AG04450 (cell line): ENCODE measurements at regions not wholly inside any gene's neighbourhood (a gene's known extent, or its start where the extent isn't known, plus 50 kb on each side); places are given as distances from the start of the nearest gene placed in this dataset.

Experiments
- CTCF ChIA-PET: fragments of 300-600, 350-600 bp; formaldehyde crosslinking; extraction: SDS; loops from one replicate; lab custom pipeline; 2022; ENCODE audit warnings: antibody characterized with exemption, inconsistent platforms; lab: Charles Lee
- POLR2A ChIA-PET: fragments of 350-600 bp; formaldehyde crosslinking; extraction: SDS; loops from one replicate; lab custom pipeline; 2021; ENCODE audit warnings: antibody characterized with exemption, inconsistent platforms; lab: Yijun Ruan, JAX
- DNase-seq: peaks from one replicate; pipeline ENCODE4 v3.0.0-alpha.2; 2011; ENCODE audit warnings: low read depth, low spot score
- H3K27ac ChIP-seq: one replicate; pipeline ENCODE4 v1.5.1; 2012; ENCODE audit warnings: low read depth, low read length, control low read depth
- H3K27me3 ChIP-seq: one replicate; pipeline ENCODE4 v1.6.0; 2012; ENCODE audit warnings: low read length; ENCODE audit not compliant: control insufficient read depth, insufficient read depth
- H3K4me3 ChIP-seq: 2 replicates; pipeline ENCODE4 v1.5.1; 2011; ENCODE audit warnings: mild to moderate bottlenecking, low read depth, low read length, control low read depth
- H3K9me3 ChIP-seq: 2 replicates; pipeline ENCODE4 v1.5.1; 2012; ENCODE audit warnings: low read length; ENCODE audit not compliant: control insufficient read depth, insufficient read depth
- TF ChIP-seq, protein P1 (sequence below): IDR thresholded peaks from 2 replicates; pipeline ENCODE4 v1.5.1; 2011; ENCODE audit warnings: low read depth, low read length, control low read depth, inconsistent platforms

DNA sequence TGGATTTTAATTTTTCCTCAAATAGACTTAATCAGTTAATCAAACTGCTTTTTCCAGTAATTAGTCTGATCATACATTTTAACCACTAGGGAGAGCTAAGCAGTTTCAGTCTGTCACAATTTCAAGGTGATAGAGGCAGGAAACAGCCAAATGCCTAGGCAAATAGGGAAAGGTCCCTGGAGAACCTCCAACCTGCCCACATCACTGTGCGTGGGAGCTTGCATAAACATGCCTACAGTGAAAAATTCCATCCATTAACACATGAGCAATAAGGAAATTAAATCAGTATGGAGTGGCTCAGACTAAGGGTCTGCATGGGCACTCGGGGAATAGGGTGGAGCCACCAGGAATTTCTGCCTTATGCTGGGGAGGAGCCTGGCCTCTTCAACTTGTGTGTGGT, 74.6 kb downstream of the AASDHPPT start:
- ChIA-PET CTCF (interaction anchor here (0.6 to 1.9 kb wide), 4 partner anchors 14 to 937 kb away, joined by 3 to 8 read pairs (median 3); no protein-coding TSS in a partner anchor), POLR2A (no interaction called here)
- TF ChIP-seq, protein P1, sequence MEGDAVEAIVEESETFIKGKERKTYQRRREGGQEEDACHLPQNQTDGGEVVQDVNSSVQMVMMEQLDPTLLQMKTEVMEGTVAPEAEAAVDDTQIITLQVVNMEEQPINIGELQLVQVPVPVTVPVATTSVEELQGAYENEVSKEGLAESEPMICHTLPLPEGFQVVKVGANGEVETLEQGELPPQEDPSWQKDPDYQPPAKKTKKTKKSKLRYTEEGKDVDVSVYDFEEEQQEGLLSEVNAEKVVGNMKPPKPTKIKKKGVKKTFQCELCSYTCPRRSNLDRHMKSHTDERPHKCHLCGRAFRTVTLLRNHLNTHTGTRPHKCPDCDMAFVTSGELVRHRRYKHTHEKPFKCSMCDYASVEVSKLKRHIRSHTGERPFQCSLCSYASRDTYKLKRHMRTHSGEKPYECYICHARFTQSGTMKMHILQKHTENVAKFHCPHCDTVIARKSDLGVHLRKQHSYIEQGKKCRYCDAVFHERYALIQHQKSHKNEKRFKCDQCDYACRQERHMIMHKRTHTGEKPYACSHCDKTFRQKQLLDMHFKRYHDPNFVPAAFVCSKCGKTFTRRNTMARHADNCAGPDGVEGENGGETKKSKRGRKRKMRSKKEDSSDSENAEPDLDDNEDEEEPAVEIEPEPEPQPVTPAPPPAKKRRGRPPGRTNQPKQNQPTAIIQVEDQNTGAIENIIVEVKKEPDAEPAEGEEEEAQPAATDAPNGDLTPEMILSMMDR: peak; percentile 33; the same call in 1 of the 2 replicates
- no peaks in the 10 kb centered on the region for H3K27me3 ChIP-seq
- no peak for DNase-seq
- no peak overlapping the region for H3K4me3 ChIP-seq
- H3K9me3 ChIP-seq: no peaks in the 10 kb centered on the region
- H3K27ac ChIP-seq: no peak overlapping the region

- ChIA-PET POLR2A (no interaction called here), CTCF (interaction anchor here (0.6 to 1.9 kb wide), 5 partner anchors 16 to 884 kb away, joined by 3 to 8 read pairs (median 3); no protein-coding TSS in a partner anchor)
- TF ChIP-seq, protein P1: no peak
- no peak for DNase-seq
- H3K27ac ChIP-seq: no peak overlapping the region
- H3K9me3 ChIP-seq: no peaks in the 10 kb centered on the region
- H3K27me3 ChIP-seq: no peaks in the 10 kb centered on the region
- no peak overlapping the region for H3K4me3 ChIP-seq
Measured at GRCh38 chr11:106152824-106153223, 75.4 kb downstream of the AASDHPPT start.

GRCh38 chr11:106156290-106156937, 79.0 kb downstream of the AASDHPPT start:
- no peak overlapping the region for H3K4me3 ChIP-seq
- H3K27ac ChIP-seq: no peak overlapping the region
- ChIA-PET CTCF (interaction anchor here (0.6 to 2.0 kb wide), 32 partner anchors 9 to 887 kb away, joined by 3 to 17 read pairs (median 4); no protein-coding TSS in a partner anchor), POLR2A (interaction anchor here (0.7 kb wide), 1 partner anchor 603 kb away, joined by 3 read pairs; no protein-coding TSS in a partner anchor)
- no peaks in the 10 kb centered on the region for H3K9me3 ChIP-seq
- TF ChIP-seq, protein P1: peak; percentile 71
- H3K27me3 ChIP-seq: no peaks in the 10 kb centered on the region
- peak; percentile 70 for DNase-seq

DNA sequence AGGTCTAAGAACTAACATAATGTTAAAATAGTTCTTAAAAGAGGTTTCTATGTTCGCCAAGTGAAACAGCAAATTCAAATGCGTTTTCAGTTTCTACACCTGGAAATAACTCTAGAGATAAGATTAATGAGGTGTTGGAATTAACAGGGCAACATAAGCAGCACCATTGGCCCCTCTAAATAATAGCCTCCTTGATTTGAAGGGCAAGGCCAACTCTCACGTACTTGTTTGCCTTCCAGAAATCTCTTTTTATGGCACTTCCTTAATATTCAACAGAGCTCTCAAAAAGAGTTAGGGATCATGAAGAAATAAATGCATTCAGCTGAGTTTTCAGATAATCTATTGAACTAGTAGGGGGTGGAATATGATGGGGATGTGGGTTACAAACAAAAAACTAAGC, 80.9 kb downstream of the AASDHPPT start:
- no peak overlapping the region for H3K27ac ChIP-seq
- CTCF ChIA-PET: interaction anchor here (1.4 kb wide), 1 partner anchor 879 kb away, joined by 5 read pairs; no protein-coding TSS in a partner anchor
- DNase-seq: no peak
- TF ChIP-seq, protein P1: no peak
- POLR2A ChIA-PET: no interaction called here
- no peak overlapping the region for H3K4me3 ChIP-seq
- no peaks in the 10 kb centered on the region for H3K9me3 ChIP-seq
- no peaks in the 10 kb centered on the region for H3K27me3 ChIP-seq

- DNase-seq: no peak
- CTCF ChIA-PET: interaction anchor here (0.6 kb wide), 1 partner anchor 425 kb away, joined by 3 read pairs; no protein-coding TSS in a partner anchor
- no peaks in the 10 kb centered on the region for H3K9me3 ChIP-seq
- TF ChIP-seq, protein P1: no peak
- POLR2A ChIA-PET: no interaction called here
- no peaks in the 10 kb centered on the region for H3K27me3 ChIP-seq
- no peak overlapping the region for H3K27ac ChIP-seq
- H3K4me3 ChIP-seq: no peak overlapping the region
Measured at GRCh38 chr11:106159836-106160235, 82.4 kb downstream of the AASDHPPT start.
